Fibroblast of lung (primary cell): ENCODE measurements at regions not wholly inside any gene's neighbourhood (a gene's known extent, or its start where the extent isn't known, plus 50 kb on each side); places are given as distances from the start of the nearest gene placed in this dataset.

Source experiments
- DNase-seq, 2 donors: peaks; one replicate each; pipeline versions ENCODE4 v3.0.0 to v3.0.0-alpha.2; 2010; ENCODE audit warnings: low read depth in 2 of 2
- H2AFZ ChIP-seq: 2 replicates; pipeline ENCODE4 v1.5.1; 2012; ENCODE audit warnings: low read length, control low read depth, inconsistent platforms
- H3K27ac ChIP-seq: 2 replicates; pipeline ENCODE4 v1.5.1; 2011; ENCODE audit warnings: low read length, control low read depth; ENCODE audit not compliant: insufficient read depth
- H3K27me3 ChIP-seq: 2 replicates; pipeline ENCODE4 v1.5.1; 2011; ENCODE audit warnings: mild to moderate bottlenecking, low read length; ENCODE audit not compliant: control insufficient read depth, insufficient read depth
- H3K36me3 ChIP-seq: 2 replicates; pipeline ENCODE4 v1.5.1; 2011; ENCODE audit warnings: low read length; ENCODE audit not compliant: control insufficient read depth, insufficient read depth
- H3K4me1 ChIP-seq: 2 replicates; pipeline ENCODE4 v1.5.1; 2011; ENCODE audit warnings: low read length; ENCODE audit not compliant: control insufficient read depth, insufficient read depth; ENCODE audit errors: extremely low read depth
- H3K4me2 ChIP-seq: 2 replicates; pipeline ENCODE4 v1.5.1; 2011; ENCODE audit warnings: low read length, control low read depth; ENCODE audit not compliant: insufficient read depth; ENCODE audit errors: extremely low read depth
- H3K4me3 ChIP-seq, 4 experiments: fragments of 200-600 bp in 1 of 4; sonication (generic) in 1 of 4; replicated peaks in 1 of 4; 2 replicates each; pipeline ENCODE4 v1.5.1; 2011 to 2016; ENCODE audit warnings: low read length in 4 of 4, low read depth in 3 of 4, mild to moderate bottlenecking in 3 of 4, control low read depth in 2 of 4, inconsistent platforms in 1 of 4, mixed read lengths in 1 of 4; ENCODE audit not compliant: insufficient read depth in 1 of 4; ENCODE audit errors: control extremely low read depth in 1 of 4
- H3K79me2 ChIP-seq: 2 replicates; pipeline ENCODE4 v1.5.1; 2012; ENCODE audit warnings: mild to moderate bottlenecking, low read length, inconsistent platforms; ENCODE audit not compliant: control insufficient read depth, insufficient read depth
- H3K9ac ChIP-seq: 2 replicates; pipeline ENCODE4 v1.5.1; 2011; ENCODE audit warnings: mild to moderate bottlenecking, low read length, control low read depth; ENCODE audit not compliant: insufficient read depth
- H3K9me3 ChIP-seq: 2 replicates; pipeline ENCODE4 v1.5.1; 2012; ENCODE audit warnings: low read depth, low read length; ENCODE audit not compliant: control insufficient read depth, insufficient read depth
- H4K20me1 ChIP-seq: 2 replicates; pipeline ENCODE4 v1.5.1; 2011; ENCODE audit warnings: low read length; ENCODE audit not compliant: control insufficient read depth, insufficient read depth; ENCODE audit errors: extremely low read depth
- CTCF ChIP-seq, 2 donors: IDR thresholded peaks in 1 of 2; conservative IDR thresholded peaks in 1 of 2; 1 replicate in 1 of 2; 2 replicates in 1 of 2; pipeline ENCODE4 v1.5.1; 2011 to 2012; ENCODE audit warnings: low read length in 2 of 2, control low read depth in 1 of 2, inconsistent platforms in 1 of 2, low read depth in 1 of 2, mild to moderate bottlenecking in 1 of 2
- EZH2 ChIP-seq: IDR thresholded peaks from 2 replicates; pipeline ENCODE4 v1.5.1; 2012; ENCODE audit warnings: low read length, control low read depth, mild to moderate bottlenecking; ENCODE audit errors: missing control alignments

DNA sequence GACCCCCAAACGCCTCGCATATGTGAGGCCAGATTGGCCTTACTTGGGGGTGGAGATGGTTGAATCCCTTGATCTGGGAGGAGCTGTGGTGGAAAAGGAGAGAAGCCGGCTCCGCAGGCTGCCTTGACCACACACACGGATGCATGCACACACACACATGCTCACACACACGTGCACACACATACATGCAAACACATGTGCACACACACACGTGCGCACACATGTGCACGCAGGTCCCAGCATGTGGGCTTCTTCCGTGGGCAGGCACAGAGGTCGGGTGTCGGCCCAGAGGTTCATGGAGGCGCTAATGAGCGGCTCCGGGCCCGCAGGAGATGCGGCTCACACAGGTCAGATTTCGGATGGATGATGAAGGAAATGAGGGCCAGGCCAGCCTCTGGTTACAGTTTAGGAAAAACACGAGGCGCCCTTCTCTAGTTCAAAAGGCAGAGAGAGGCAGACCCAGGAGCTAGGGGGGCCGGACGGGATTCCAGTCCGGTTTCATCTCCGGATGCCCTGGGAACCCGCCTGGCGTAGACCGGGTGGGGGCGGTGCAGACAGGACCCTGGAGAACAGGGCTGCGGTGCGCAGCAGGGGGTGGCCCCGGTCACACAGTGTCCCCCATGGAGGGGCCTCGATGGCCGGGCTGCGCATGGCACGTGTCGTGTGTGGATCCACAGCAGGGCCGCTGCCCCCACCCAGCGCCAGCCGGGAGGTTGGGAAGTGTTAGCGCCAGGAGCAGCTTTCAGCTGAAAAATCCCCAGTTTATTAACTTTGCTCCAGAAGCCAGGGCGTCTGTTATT, 91.1 kb upstream of the ACTRT2 start:
- H3K79me2 ChIP-seq, result no peaks in the 10 kb centered on the region
- H3K9me3 ChIP-seq, result no peaks in the 10 kb centered on the region
- H3K4me1 ChIP-seq, result no peaks in the 10 kb centered on the region
- no peaks in the 10 kb centered on the region for H3K36me3 ChIP-seq
- no peaks in the 10 kb centered on the region for H3K27me3 ChIP-seq
- no peak for DNase-seq
- H4K20me1 ChIP-seq, result no peaks in the 10 kb centered on the region
- no peak for TF ChIP-seq EZH2
- TF ChIP-seq CTCF (conservative IDR thresholded peaks at IDR 0.05 in 1 of 2, IDR thresholded peaks at IDR 0.05 in 1 of 2; ENCODE audit: low read depth in 1 of 2, low read length in 2 of 2), result no peak
- H2AFZ ChIP-seq, result no peak overlapping the region
- H3K9ac ChIP-seq, result no peak overlapping the region
- H3K4me3 ChIP-seq, result no peak overlapping the region
- H3K27ac ChIP-seq, result no peak overlapping the region
- no peak overlapping the region for H3K4me2 ChIP-seq

DNA sequence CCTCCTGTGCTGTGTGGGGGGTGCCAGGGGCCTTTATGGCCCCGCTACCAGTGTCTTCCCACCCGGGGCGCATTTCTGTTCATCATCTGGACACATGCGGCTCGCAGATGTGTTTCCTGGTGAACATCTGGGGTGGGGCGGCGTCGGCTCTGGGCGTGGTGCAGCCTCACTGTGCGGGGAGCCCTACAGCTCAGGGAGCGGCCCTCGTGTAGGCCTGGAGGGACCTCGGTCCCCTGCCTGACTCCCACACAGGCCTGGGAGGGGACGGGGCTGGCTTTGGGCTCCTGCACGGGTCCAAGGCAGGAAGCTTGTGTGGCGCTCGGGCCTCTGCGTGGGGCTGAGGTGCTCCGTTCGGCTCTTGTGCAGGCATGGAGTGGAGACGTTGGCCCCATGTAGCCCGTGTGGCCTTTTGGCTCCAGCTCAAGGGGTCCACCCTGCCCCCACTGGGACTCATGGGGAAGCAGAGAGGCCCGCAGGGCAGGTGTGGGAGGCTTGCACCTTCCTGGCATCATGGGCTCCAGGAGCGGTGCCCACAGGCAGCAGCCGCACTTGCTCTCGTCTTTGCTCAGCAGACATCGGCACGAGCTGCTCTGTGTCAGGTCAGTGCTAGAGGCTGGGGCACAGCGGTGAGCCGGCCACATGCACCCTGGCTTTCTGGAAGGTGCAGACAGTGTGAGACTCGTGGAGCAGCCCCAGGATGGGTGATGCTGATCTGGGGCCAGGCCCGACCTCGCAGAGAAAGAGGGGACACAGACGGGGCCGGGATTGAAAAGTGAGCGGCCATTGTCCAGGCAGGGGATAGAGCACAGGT, 90.1 kb upstream of the ACTRT2 start:
- no peaks in the 10 kb centered on the region for H3K9me3 ChIP-seq
- no peak overlapping the region for H2AFZ ChIP-seq
- TF ChIP-seq EZH2 (no peak), CTCF (conservative IDR thresholded peaks at IDR 0.05 in 1 of 2, IDR thresholded peaks at IDR 0.05 in 1 of 2; ENCODE audit: low read depth in 1 of 2, low read length in 2 of 2) (no peak)
- H3K27ac ChIP-seq, result no peak overlapping the region
- no peak overlapping the region for H3K4me2 ChIP-seq
- no peaks in the 10 kb centered on the region for H3K36me3 ChIP-seq
- no peak overlapping the region for H3K9ac ChIP-seq
- H3K4me1 ChIP-seq, result no peaks in the 10 kb centered on the region
- DNase-seq, result no peak
- H4K20me1 ChIP-seq, result no peaks in the 10 kb centered on the region
- no peak overlapping the region for H3K4me3 ChIP-seq
- H3K27me3 ChIP-seq, result no peaks in the 10 kb centered on the region
- no peaks in the 10 kb centered on the region for H3K79me2 ChIP-seq

DNA sequence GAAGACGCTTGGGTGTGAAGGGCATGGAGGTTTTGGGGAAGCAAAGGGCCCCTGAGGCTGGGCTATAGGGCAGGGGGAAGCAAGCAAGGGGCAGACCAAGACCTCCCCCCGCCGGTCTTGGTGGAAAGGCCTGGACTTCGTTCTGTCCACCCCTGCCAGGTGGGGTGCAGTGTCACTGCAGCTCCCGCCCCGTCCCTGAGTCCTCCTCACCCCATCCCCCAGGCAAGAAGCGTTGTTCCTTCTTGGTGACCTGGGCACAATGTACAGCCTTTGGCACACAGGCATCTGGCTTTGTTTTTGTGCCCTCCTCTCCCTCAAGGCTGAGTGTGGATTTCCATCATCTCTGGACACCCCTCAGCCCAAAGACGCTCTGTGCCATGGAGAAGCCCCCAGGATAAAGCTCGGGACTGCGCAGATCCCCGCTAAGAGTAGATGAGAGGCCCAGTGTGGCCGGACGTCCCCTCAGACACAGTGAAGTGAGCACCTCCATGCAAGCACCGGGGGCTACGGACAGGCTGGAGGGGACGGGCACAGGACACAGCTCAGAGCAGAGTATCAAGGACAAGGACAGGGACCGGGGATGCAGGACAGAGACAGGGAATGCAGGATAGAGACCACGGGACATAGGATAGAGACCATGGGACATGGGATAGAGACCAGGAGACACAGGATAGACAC, 89.4 kb upstream of the ACTRT2 start:
- no peak overlapping the region for H3K4me3 ChIP-seq
- no peaks in the 10 kb centered on the region for H3K36me3 ChIP-seq
- no peaks in the 10 kb centered on the region for H3K79me2 ChIP-seq
- no peak overlapping the region for H3K27ac ChIP-seq
- H3K9me3 ChIP-seq, result no peaks in the 10 kb centered on the region
- DNase-seq, result no peak
- no peak overlapping the region for H3K9ac ChIP-seq
- TF ChIP-seq EZH2, result no peak
- TF ChIP-seq CTCF (conservative IDR thresholded peaks at IDR 0.05 in 1 of 2, IDR thresholded peaks at IDR 0.05 in 1 of 2; ENCODE audit: low read depth in 1 of 2, low read length in 2 of 2), result no peak
- no peak overlapping the region for H2AFZ ChIP-seq
- no peak overlapping the region for H3K4me2 ChIP-seq
- H3K27me3 ChIP-seq, result no peaks in the 10 kb centered on the region
- no peaks in the 10 kb centered on the region for H4K20me1 ChIP-seq
- H3K4me1 ChIP-seq, result no peaks in the 10 kb centered on the region
